ENCODE measurements at regions not wholly inside any gene's neighbourhood (a gene's known extent, or its start where the extent isn't known, plus 50 kb on each side); places are given as distances from the start of the nearest gene placed in this dataset.
"Not testable (repeated sequence)": the region's sequence is repeated elsewhere in the genome, so short reads cannot be mapped to it uniquely, and the experiment has no call there.

GRCh38 chr3:43817825-43818224, 127.1 kb downstream of the ABHD5 start:
- intact Hi-C loops (cut with DNase I, micrococcal nuclease): no loop called here
- no peak for DNase-seq
- ATAC-seq: no peak

- ATAC-seq (no peak), DNase-seq (no peak)
- intact Hi-C loops (cut with DNase I, micrococcal nuclease): no loop called here
These were observed 127.5 kb downstream of the ABHD5 start for GRCh38 chr3:43818229-43818628.

DNA sequence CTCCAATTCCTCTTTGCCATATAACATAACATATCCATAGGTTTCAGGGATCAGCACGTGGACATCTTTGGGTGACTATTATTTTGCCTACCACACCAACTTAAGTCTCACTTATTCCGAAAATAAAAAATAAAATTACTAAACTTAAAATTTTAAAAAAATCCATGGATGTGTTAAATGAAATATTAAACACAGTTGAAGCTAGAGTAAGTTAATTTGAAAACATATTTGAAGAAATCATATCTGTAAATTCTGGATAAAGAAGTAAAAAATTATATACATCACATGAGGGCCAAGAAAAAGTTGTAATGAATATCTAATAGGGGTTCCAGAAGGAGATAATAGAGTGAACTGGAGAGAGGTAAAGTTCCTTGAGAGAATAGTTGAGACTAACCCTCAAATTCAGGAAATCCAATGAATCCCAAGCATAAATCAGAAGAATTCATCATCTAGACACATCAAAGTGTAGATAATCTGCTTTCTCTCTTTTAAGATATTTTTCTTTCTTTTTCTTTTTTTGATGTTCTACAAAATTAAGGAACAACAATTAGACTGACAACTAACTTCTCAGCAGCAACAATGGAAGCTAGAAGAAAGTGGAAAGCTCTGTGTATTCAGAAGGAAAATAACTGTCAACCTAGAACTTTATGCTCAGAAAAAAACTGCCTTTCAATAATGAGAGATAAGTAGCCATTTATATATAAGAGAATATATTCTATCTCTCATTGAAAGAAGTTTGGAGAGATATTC, 147.4 kb downstream of the ABHD5 start:
- ATAC-seq: no peak
- no peak for DNase-seq
- intact Hi-C loops (cut with DNase I, micrococcal nuclease): no loop called here

GRCh38 chr3:43838877-43839276, 148.1 kb downstream of the ABHD5 start:
- DNase-seq (no peak), ATAC-seq (no peak)
- intact Hi-C loops (cut with DNase I, micrococcal nuclease): no loop called here

- DNase-seq (no peak), ATAC-seq (no peak)
- intact Hi-C loops (cut with DNase I, micrococcal nuclease): no loop called here
These were observed 152.6 kb downstream of the ABHD5 start for GRCh38 chr3:43843386-43843785.

GRCh38 chr3:43844757-43845156, 154.0 kb downstream of the ABHD5 start:
- intact Hi-C loops (cut with DNase I, micrococcal nuclease): no loop called here
- DNase-seq (no peak), ATAC-seq (no peak)

- intact Hi-C loops (cut with DNase I, micrococcal nuclease); DNase-seq; ATAC-seq: not testable (repeated sequence)
These were observed 154.8 kb downstream of the ABHD5 start for GRCh38 chr3:43845553-43845952.

- intact Hi-C loops (cut with DNase I, micrococcal nuclease): no loop called here
- ATAC-seq (no peak), DNase-seq (no peak)
These were observed 161.3 kb downstream of the ABHD5 start for GRCh38 chr3:43852066-43852465.

GRCh38 chr3:43854283-43854682, 163.5 kb downstream of the ABHD5 start:
- DNase-seq (no peak), ATAC-seq (no peak)
- intact Hi-C loops (cut with DNase I, micrococcal nuclease): no loop called here

DNA sequence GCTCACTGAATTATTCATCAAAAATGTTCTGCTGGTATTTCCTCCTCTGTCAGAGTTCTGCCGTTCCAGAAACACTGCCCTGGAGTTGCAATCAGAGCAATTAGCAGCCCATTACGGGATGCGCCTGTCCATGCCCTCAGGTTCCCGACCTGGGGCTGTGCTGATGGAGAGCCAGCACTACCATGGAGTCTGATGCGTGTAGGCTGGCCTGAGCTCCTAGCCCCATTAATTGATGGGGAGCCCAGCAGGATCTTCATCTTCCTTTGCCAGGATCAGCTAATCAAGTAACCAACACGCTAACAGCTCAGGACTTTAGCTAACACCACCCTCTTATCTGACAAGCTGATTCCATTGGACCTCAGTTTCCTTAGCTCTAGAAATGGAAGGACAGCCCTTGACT, 164.2 kb downstream of the ABHD5 start:
- DNase-seq (no peak), ATAC-seq (no peak)
- intact Hi-C loops (cut with DNase I, micrococcal nuclease): no loop called here

DNA sequence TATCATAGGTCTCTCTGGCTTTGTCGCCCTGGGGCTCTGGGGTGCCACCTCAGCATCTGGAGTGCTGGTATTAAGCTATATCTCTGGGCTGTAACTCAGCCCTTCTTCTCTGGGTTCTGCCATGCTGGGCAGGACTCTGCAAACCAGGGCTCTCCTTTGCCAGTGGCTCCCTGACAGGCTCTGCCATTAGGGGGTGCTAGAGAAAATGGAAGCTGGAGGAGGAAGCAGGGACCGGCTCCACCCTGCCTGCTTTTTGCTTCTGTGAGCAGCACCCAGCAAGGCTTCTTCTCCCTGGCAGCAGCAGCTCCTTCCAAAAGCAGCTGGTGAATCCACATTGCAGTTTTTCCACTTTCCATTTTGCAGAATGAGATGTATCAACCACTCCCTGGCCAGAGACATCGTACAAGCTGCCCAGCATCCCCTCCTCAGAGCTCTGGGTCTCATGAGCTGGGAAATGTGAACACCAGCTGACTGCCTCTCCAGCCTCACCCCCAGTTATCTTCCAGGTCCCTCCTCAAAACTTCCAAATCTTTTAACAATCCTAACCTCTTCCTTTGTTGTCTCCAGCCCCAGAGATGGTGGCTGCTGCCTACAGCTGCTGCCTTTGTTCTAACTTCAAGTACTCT, 165.0 kb downstream of the ABHD5 start:
- DNase-seq: peak; percentile 41 to 63
- intact Hi-C loops (cut with DNase I, micrococcal nuclease): no loop called here
- peak; percentile 94 for ATAC-seq

GRCh38 chr3:43856351-43856750, 165.6 kb downstream of the ABHD5 start:
- ATAC-seq (no peak), DNase-seq (no peak)
- intact Hi-C loops (cut with DNase I, micrococcal nuclease): no loop called here

DNA sequence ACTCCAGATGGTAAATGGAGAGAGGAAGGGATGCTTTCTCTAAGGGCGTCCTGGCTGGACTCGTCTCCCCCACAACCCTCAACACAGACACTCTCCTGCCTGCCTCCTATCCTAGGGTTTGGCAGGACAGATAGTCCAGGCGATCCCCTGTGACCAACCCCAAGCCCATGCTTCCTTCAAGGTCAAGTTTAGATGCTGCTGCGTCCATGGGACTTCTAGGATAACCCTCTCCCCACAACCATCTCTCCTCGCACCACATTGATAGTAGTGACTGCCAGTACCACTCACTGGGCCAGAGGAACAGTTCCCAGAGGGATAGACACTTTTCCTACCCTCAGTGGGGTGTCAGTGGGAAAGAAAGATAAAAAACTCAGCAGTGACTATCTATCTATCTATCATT, 166.0 kb downstream of the ABHD5 start:
- intact Hi-C loops (cut with DNase I, micrococcal nuclease): no loop called here
- no peak for DNase-seq
- no peak for ATAC-seq

DNA sequence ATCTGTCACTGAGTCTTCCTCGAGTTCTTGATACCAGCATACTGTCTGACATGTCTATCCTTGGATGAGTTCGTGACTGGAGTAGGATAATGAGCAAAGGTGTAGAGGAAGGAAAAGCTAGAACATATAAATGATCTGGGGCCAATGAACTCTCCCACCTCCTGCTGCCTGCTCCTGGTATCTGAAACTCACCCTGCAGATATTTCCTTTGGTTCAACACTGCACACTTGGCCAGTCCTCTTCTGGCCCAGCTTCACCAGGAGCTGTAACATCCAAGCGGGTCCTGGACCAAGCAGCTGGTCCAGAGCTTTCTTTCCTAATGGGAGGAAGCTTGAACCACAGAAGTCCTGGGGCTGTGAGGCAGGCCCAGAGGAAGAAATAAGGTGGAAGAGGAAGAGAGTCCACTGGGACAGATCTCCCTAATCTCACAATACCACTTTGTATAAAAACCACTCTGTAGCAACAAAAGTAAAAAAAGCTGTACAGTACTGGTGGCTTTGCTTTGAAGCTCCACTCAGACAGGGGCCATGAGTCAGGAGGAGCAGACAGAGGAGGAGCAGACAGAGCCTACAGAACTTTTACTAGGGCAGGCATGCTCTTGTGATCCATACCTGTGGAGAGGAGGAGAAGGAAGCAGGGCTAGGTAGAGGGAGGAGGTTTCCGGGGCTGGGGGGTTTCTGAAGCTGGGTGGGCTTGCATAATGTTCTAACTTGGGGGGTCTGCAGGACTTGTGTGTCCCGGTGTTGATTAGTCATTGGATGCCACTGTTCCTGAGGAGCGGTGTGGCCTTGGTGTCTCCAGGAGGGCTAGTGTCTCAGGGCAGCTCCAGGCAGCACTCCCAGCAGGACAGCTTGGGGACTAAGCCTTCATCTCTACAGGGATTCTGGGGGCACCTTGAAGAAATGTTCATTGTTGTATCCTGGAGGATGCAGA, 166.9 kb downstream of the ABHD5 start:
- ATAC-seq: no peak
- DNase-seq: no peak
- intact Hi-C loops (cut with DNase I, micrococcal nuclease): no loop called here

DNA sequence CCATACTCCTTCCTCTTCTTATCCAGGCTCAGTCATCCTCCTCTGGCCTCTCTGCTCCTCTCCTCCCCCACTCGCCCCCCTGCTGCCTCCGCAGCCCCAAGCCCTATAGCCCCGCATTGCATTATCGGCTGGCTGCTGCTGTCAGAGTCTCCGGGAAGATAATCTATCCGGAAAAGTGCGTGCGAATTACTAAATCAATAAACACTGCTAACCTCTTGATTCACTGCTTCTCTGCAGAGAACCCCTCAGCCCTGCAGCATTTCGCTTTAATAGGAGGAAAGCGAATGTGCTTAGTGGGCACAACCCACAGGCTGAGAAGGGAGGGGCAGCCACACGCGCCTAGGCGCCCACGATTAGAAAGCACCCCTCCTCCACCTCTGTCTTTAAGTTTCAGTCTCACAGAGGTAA, 167.6 kb downstream of the ABHD5 start:
- DNase-seq: no peak
- intact Hi-C loops (cut with DNase I, micrococcal nuclease): no loop called here

GRCh38 chr3:43859766-43860165, 169.0 kb downstream of the ABHD5 start:
- DNase-seq: no peak
- no peak for ATAC-seq
- intact Hi-C loops (cut with DNase I, micrococcal nuclease): no loop called here

More for the DNA sequence above, 167.6 kb downstream of the ABHD5 start:
- no peak for ATAC-seq

DNA sequence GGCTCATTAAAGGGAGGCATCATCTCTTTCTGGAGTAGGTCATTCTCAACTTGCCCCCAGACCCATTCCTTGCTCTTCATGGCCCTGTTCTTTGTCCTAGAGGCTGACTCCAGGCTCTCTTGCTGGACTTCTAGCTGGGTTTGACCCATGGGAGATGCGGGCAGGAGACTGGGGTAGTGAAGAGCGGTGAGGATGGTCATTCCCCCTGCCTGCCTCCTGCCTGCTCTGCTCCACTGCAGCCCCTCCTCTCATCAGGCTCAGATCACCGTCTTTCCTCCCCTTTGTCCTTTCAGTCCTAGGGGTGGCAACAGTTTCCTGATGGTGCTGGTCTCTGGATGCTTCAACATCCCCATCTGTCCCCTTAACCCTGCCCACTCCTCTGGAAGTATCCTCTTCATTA, 170.9 kb downstream of the ABHD5 start:
- intact Hi-C loops (cut with DNase I, micrococcal nuclease): no loop called here
- DNase-seq (no peak), ATAC-seq (no peak)

DNA sequence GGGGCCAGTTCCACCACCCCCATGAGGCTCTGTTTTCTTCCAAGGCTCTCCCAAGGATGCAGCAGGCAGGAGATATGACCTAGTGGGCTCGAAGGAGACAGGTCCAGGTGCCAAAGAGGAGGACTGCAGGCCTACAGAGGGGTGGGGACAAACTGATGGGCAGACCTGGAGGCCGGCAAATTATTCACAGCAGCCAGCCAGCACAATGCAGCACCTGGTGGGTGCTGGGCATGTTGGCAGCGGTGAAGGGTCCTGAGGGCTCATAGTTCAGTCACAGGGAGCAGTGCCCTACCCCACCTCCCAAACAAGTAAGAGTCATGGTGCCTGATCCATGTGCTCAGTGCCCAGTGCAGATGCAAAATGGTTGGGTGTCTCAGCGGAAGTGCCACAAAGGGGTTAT, 171.7 kb downstream of the ABHD5 start:
- ATAC-seq (no peak), DNase-seq (no peak)
- intact Hi-C loops (cut with DNase I, micrococcal nuclease): no loop called here

DNA sequence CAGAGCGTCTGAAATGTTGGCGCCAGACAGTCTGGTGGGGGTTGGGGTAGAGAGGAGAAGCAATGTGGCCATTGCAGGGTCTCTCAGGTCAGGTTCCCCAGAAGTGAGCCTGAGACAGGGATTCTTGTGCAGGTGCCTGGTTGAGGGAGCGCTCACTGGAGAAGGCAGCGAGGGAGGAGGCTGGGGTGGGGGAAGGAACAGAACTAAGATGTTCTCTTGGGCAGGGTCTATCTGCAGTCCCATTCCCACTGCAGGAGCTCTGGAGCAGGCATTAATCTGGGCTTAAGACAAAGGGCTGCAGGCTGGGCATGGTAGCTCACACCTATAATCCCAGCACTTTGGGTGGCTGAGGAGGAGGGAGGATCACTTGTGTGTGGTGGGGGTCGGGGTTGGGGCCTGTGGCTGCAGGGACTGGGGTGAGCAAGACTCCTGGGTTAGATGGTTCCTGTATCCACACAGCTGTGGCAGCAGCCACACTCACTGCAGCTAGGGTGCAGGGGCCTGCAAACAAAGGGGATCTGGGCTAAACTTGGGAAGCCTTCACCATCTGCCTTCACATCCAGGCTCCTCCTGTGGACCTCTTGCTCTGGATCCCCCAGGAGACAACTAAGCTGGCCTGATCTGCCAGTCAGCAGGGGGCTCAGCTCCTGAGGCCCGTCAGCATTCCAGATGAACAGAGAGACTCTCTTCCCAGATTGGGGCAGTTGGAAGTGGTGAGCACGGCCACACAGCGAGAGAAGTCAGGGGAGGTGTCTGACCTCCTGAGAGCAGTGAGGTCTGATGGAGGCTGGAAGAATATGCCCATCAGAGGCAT, 172.5 kb downstream of the ABHD5 start:
- intact Hi-C loops (cut with DNase I, micrococcal nuclease): no loop called here

More for the DNA sequence above, 172.5 kb downstream of the ABHD5 start:
- DNase-seq (no peak), ATAC-seq (no peak)

Measured in left colon (tissue), 2 donors.